Activated CD4-positive, alpha-beta T cell treated with anti-CD3 and anti-CD28 coated beads, Interleukin-2, Interleukin-4, amounts not matched to agents 100 ng/mL and 50 ng/mL, durations not matched to agents 16 hours and 8 hours (primary cell): ENCODE measurements at regions not wholly inside any gene's neighbourhood (a gene's known extent, or its start where the extent isn't known, plus 50 kb on each side); places are given as distances from the start of the nearest gene placed in this dataset.
"Not testable (repeated sequence)": the region's sequence is repeated elsewhere in the genome, so short reads cannot be mapped to it uniquely, and the experiment has no call there.

ENCODE experiments used
- DNase-seq: peaks from one replicate; pipeline ENCODE4 v3.0.0-alpha.2; 2020; ENCODE audit warnings: low spot score

DNA sequence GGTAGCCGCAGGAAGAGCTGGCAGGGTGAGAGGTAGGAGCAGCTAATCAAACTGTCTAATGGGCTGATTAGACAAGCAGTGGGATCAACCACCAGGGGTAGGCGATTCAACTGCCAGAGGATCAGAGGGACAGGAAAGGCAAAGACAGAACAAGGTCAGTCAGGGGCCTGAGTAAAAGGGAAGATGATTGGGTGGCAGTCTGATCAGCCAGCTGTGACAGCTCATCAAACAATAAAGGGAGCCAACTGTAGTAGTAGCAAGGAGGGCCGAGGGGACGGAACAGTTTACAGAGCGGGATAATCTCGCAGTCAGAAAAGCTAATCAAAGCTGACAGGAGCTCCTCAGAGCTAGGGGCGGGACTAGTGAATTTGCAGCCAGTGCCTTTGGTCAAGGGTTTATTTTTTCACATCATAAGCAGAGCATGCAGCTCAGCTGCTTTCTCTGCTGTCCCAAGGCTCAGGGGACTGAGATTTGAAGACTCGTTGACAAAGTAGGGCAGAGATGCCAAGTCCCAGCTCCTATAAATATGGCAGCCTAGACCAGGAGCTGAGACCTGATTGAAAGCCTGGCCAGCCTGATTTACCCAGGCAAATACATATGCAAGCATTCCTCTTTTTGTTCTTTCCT lies 418.2 kb downstream of the GABRG2 start:
- no peak for DNase-seq

DNA sequence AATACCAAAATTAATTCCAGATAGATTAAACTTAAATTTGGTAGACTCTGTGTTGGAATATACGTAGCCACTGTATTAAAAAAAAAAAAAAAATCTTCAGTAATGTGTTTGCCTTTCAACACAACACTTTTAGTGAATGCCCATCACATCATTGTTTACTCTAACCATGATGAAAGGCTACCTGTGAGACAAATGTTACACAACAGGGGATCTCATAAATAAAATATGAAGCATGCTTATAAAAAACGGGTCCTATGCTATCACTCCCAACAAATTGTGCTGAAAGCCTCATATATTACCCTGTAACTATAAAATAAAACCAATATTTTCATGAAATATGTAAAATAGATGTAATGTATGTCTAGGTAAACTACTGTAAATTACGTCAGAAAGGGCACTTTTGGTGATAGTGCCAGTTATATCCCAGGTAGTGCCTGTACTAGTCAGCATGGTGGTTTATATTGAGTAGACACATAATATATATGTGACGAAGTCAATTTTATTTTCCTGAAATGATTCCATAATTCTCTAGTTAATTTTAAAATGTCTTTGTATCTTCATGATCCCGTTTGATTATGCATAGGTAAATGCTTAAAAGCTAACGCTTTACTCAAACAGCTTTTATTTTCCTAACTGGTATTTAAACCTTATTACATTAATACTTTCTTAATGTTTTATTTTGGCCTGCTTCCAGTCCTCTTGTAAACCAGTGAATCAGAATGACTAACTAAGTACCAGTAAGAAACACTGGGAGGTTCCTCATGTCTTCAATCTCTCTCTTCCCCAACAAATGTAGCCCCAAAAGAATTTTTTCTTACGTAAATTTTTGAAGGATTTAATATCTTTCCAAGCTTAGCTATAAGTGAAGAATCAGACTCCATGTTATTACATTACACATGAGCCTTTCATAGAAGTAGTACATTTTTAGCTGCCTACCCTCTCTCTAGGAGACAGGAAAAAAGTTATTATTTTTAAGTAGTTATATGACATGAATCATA lies 420.3 kb downstream of the GABRG2 start:
- no peak for DNase-seq

DNA sequence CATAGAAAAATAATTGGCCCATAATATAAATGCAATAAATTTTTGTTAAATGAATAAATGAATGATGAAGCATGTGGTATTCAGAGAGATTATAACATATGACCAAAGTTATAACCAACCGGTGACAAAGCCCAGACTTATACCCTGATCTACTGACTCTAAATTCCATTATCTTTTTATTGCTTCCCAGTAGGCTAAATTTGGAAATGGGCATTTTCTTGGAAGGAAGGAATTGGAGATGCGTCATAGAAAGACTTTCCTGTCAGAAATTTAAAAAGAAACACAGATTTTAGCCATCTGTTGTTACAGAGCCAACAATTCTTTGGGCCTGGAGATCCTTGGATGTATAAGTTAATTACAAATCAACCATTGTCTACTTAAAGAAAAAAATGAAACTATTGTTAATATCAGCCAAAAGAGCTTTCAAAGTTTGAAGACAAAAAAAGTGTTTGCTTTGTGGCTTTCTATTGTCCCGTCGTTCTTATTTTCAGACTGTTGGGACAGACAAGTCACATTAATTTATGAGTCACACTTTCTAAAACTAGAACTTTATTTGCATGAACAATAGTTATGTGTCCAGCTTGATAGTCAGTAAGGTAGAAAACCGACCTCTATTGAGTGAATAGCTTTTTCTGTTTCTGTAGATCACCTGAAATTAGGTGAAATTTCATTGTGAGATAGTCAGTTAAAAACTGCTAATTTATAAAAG lies 428.7 kb downstream of the GABRG2 start:
- no peak for DNase-seq

DNA sequence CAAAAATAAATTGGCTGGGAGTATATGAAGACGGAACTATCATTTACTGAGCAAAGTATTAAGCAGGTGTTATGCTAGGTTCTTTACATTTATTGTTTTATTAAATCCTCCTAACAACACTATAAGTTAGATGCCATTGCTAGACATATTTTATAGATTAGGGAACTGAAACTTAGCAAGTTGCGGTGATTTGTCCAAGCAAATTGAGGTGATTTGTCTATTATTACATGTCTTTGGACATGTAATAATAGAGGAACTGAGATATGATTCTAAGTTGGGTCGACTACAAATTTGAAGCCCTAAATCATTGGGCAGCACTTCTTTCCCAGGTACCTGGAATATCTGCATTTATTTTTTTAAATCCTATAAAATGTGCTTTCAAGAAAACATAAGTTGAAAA lies 429.9 kb downstream of the GABRG2 start:
- no peak for DNase-seq

DNA sequence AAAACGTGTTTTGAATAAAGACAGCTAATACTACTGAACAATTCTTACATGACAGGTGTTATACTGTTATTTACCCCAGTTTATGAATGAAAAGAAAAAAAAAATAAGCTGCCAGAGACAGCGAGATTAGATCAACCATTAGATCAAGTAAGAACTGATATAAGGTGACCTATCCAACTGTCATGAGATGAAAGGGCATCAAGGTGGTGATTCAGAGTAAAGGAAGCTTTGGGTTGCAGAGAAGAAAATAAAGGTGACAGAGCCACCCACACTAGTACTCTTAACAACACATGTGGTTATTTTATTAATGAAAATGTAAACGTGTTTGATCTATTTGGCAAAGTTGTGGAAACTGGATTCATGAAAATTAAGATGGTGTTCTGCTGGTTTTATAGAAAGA lies 435.2 kb downstream of the GABRG2 start:
- DNase-seq: no peak

DNA sequence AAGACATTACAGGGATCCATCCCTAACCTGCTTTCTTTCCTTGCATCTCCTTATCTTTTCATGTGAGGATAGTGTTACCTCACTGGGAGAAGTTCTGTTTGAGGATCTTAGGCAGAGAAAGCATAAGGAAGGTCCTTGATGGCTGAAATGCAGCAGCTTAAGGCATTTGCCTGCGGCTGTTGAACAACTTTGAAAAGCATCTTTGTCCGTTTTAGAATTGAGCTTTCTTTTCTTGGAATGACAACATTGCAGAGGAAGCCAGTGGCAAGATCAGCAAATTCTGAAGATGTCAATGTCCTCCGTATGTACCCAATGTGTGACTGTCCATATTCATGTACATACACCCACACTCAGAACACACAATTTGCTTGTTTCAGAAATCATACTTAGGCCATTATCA lies 436.2 kb downstream of the GABRG2 start:
- no peak for DNase-seq

DNA sequence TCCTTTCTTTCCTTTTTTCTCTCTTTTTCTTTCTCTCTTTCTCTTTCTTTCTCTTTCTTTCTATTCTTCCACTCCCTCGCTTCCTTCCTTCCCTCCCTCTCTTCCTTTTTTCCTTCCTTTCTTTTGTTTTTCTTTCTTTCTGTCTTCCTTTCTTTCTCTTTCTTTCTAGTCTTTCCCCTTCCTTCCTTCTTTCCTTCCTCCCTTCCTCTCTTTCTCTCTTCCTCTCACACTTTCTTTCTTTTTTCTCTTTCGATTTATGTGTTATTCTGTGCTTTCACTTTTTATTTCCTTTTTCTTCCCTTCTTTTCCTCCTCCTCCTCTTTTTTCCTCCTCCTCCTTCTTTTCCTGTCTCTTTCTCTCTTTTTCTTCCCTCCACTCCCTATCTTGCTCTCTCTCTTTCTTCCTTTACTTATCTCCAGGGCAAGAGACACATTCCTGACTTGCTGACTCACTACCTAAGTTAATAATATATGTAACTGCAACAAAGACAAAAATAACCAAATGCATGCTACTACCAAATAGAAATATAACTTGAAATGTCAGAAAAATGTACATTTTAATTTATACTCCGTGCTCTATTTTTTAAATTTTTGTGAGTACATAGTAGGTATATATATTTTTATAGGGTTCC lies 445.5 kb downstream of the GABRG2 start:
- DNase-seq: no peak

DNA sequence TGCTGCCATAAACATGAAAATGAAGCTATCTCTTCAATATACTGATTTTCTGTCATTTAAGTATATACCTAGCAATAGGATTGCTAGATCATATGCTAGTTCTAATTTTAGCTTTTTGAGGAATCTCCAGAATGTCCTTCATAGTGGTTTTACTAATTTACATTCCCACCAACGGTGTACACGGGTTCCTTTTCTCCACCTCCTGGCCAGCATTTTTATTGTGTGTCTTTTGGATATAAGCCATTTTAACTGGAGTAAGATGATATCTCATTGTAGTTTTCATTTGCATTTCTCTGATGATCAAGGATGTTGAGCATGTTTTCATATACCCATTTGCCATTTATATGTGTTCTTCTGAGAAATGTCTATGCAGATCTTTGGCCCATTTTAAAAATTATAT lies 446.5 kb downstream of the GABRG2 start:
- DNase-seq: no peak

DNA sequence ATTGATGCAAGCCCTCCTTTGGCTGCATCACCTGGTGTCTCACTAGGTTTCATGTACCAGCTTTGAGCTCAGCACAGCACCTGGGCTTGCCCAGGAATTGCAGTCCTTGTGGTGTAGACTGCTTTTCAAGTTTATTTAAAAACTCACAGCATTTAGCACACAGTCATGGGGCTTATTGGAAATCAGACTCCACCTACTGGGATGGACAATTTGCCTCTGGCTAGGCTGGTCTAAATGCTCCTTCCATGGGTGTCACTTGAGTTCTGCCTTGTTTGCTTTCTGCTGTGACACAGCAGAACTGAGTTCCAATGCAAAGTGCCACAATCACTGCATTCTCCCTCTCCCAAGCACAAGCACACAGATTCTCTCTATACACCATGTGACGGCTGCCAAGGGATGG lies 453.3 kb downstream of the GABRG2 start:
- no peak for DNase-seq

DNA sequence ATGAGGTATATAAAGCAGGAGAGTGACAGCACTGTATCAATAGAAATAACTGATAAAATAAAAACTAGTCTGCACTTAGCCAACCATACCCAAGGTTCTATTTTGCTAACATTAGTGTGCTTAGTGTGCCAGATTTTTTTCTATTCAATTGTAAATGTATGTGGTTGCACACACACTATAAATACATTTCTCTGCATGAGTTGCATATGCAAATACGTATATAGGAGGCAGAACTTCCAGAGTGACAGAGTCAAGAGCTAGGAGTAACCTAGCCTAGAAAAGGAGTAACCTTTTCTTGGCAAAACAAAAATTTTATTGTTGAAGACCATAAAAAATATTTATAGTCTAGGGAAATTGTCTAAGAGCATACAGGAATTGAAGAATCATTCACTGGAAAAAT lies 461.6 kb downstream of the GABRG2 start:
- no peak for DNase-seq

DNA sequence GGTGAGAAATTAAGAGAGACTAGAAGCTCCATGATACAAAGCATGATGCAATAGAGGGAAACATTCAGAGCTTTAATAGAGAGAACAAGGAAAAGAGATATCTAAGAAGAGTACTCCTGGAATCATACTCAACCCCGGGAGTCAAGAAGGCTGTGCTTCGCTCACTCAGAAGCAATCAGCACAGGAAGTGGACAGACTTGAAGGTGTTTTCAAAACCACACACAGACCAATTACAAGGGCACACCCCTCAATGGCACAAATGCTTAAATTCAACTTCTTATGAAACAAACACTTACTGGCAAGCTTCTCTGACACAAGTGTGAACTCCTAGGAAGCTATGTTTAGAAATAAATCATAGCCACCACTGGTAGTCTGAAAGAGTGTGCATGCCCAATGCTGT lies 462.3 kb downstream of the GABRG2 start:
- DNase-seq: no peak

DNA sequence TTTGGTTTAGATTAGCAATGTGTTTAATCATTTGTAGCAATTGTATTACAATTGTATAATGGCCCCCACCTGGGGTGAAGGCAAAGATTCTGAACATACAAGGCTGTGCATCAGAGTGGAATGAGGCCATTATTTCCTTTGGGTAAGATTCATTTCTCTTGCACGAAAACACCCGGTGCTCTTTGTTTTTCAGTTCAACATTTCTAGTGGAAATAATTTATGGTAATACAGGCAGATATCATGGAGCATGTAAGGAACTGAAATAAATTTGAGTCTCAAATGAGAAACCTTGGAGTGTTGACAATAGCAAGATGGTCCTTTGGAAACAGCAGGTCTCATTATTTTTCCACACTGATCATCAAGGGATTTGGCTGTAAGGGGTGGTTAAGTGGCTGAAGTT lies 475.9 kb downstream of the GABRG2 start:
- no peak for DNase-seq

DNA sequence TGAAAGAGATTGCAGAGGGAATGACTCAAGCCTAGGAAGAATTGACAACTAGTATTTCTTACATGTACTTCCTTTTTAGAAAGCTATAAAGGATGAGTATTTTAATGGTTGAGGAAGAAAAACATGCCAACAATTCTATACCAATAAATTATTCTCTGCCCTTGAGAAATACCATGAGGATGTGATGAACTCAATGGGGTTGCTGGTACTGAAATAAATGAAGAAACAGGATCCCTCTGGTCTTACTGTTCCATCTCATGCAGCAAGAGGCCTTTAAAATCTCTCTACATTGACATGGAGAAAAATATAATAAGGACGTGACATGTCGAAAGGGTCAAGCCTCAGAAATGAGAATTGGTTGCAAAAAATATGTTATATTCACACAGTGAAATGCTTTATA lies 477.3 kb downstream of the GABRG2 start:
- no peak for DNase-seq

DNA sequence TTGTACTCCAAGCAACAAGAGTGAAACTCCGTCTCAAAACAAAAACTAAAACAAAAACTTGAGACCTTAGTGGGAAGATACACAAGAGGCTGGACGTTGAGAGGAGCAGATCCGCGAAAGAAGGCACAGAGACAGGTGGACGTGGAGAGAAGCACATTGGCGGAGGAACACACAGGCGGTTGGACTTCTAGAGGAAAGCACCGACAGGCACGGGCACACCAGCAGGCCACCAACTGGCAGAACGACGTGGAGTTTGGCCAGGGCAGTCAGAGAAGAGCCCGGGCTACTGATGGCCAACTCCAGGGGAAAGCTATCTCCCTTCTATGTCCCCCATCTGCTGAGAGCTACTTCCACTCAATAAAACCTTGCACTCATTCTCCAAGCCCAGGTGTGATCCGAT lies 482.7 kb downstream of the GABRG2 start:
- no peak for DNase-seq

DNA sequence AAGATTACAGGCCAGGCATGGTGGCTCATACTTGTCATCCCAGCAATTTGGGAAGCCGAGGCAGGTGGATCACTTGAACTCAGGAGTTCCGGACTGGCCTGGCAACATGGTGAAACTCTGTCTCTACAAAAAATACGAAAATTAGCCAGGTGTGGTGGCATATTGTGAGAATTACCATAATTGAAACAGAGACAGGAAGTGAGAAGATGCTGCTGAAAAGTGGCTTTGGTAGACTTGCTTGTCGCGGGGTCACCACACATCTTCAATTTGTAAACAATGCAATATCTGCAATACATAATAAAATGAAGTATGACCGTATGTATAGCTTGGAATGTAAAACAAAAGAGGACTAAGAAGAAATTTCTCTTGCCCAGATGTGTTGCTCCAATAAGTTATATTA lies 490.5 kb downstream of the GABRG2 start:
- no peak for DNase-seq

DNA sequence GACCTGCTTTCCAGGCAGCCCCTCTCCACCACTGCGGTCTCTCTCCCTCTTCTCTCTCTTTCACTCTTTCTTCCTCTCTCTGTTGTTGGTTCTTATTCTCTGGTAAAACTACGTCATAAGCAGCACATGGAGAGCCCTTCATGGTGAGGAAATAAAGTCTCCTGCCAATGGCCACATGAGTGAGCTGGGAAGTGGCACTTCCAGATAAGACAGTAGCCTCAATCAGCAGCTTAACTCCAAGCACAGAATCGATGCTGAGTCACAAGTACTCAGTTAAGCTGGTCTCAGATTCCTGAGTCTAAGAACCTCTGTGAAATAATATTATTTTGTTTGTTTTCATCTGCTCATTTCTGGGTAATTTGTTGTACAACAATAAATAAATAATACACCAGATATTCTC lies 500.1 kb downstream of the GABRG2 start:
- no peak for DNase-seq

DNA sequence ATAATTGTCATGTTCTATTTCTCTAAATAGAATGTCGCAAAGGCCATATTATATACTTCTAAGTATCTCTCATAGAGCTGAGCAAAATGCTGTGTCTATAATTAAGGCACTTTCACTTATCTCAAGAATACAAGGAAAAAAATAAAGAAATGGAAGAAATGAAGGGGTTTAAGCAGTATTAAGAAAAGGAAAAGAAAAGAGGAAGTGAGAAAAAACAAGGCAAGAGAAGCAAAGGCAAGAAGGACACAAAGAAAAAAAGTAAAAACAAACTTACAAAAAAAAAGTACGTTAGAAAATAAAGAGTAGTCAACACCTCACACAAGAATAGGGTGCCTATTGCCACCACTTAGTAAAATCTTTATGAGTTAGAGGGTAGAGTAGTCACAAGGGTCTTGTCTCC lies 506.2 kb downstream of the GABRG2 start:
- no peak for DNase-seq

DNA sequence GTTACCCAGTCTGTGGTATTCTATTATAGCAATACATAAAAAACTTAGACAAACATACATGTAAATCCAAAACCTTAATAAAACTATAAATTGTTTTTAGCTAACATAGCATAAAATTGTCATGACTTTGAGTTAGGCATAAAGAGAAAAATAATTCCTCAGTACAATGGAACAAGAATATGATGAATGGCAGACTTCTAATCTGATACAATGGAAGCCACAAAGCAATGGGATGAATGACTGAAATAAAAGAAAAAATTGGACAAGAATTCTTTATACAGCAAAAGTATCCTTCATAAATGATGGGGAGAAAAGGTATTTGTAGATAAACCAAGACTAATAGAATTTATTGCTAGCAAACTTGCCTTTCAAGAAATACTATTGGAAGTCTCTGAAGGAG lies 524.2 kb downstream of the GABRG2 start:
- no peak for DNase-seq

DNA sequence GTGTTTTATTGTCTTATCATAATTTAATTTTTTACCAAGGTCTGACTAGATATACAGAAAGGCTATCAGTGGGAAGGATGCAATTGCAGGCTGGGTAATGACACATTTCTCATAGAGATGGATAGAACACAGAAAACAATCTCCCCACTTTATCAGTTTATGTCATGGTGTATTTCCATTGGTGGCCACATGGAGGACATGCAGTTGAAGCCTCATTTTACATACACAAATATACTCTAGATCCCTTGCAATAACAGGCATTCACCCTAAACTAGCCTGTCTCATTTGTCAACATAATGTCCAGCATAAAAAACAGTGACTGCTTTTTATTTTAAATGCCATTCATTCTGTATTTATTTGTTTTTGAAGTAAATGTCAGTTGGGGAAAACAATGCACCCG lies 526.3 kb downstream of the GABRG2 start:
- DNase-seq: peak; percentile 2

DNA sequence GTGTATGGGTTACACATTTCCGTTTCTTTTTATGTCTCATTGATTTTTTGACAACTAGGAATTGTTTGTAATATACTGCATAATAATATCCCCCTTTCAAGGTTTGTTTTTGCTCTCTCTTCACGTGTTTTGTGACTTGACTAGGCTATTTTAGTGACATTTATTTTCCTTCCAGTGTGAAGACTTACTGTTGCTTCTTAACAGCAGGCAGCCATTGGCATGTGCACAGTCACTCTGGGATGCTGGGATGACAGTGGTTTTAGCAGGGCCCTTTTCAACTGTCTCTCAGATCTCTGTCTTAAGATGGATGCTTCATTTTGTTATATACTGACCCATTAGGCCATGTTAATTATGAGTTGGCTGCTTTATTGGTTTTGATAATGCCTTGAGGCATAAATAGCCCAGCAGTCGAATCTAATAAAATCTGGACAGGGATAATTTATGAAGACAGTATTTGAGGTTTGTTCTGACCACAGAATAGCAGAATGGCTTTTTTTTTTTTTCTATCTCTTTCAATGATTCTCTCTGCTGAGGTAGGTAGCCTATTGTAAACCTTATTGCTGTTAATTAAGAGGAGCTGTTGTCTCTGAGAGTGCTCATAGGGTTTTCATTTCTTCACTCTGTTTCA lies 536.0 kb downstream of the GABRG2 start:
- DNase-seq: no peak

DNA sequence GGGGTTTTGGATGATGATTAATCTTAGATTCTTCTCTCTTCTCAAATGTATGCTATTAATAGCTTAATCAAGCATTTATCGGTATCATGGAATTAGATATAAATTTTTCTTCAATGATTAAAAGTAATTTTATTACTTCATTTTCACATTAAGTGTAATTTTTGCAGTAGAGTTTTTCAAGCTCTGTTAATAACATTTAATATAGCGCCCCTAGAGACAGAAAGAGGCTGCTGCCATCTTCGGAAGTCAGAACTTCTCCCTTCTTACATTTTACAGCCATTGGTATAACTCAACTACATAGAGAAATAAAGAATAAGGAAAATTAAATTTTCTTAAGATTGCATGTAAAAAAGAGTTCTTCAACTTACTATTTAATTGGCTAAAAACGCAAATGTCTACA lies 540.3 kb downstream of the GABRG2 start:
- no peak for DNase-seq

DNA sequence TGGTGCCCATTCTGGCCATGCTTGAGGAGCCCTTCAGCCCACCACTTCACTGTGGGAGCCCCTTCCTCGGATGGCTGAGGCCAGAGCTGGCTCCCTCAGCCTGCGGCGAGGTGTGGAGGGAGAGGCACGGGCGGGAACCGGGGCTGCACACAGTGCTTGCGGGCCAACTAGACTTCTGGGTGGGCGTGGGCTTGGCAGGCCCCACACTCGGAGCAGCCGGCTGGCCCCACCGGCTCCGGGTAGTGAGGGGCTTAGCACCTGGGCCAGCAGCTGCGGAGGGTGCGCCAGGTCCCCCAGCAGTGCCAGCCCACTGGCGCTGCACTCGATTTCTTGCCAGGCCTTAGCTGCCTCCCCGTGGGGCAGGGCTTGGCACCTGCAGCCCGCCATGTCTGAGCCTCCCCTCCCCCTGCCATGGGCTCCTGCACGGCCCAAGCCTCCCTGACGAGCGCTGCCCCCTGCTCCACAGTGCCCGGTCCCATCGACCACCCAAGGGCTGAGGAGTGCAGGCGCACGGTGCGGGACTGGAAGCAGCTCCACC lies 554.2 kb downstream of the GABRG2 start:
- DNase-seq: not testable (repeated sequence)
